Panc1 (cell line): ENCODE measurements at regions not wholly inside any gene's neighbourhood (a gene's known extent, or its start where the extent isn't known, plus 50 kb on each side); places are given as distances from the start of the nearest gene placed in this dataset.

Experiments used
- ATAC-seq: fragments of 200-7000 bp; cut with Tn5 transposase; 2 replicates; pipeline ENCODE4 v1.9.1; 2020; ENCODE audit warnings: mild to moderate bottlenecking, moderate library complexity
- BruUV-seq: library from RNA; stranded (reverse); fragments of 400-500 nt; replicated peaks from 2 replicates; lab custom pipeline; 2021; lab: Mats Ljungman, UMichigan
- CTCF ChIA-PET: fragments of 300-600 bp; sonication (Branson Sonifier 250); formaldehyde crosslinking; loops from one replicate; lab custom pipeline; 2022; ENCODE audit warnings: antibody characterized with exemption; lab: Charles Lee
- POLR2A ChIA-PET: fragments of 300-600 bp; sonication (Branson Sonifier 250); formaldehyde crosslinking; loops from one replicate; lab custom pipeline; 2022; ENCODE audit warnings: antibody characterized with exemption; lab: Charles Lee
- DNase-seq: peaks from one replicate; pipeline ENCODE4 v3.0.0-alpha.2; 2010; ENCODE audit warnings: low read depth, low spot score
- H3K27ac ChIP-seq: 2 replicates; pipeline ENCODE4 v1.5.1; 2011; ENCODE audit warnings: mild to moderate bottlenecking, low read length, inconsistent platforms
- H3K27me3 ChIP-seq: fragments of 200-500 bp; sonication (Bioruptor generic); 2 replicates; pipeline ENCODE4 v1.6.0; 2014; ENCODE audit warnings: low read length, inconsistent platforms; ENCODE audit not compliant: control insufficient read depth, insufficient read depth
- H3K36me3 ChIP-seq: fragments of 200-500 bp; sonication (Bioruptor generic); 2 replicates; pipeline ENCODE4 v1.5.1; 2014; ENCODE audit warnings: inconsistent platforms, mild to moderate bottlenecking, low read length, moderate library complexity; ENCODE audit not compliant: control insufficient read depth, insufficient read depth
- H3K4me1 ChIP-seq: 2 replicates; pipeline ENCODE4 v1.5.1; 2011; ENCODE audit warnings: inconsistent platforms, mild to moderate bottlenecking, low read length, moderate library complexity; ENCODE audit not compliant: control insufficient read depth, insufficient read depth
- H3K4me3 ChIP-seq, 2 experiments: 2 replicates each; pipeline ENCODE4 v1.5.1; 2011 to 2012; ENCODE audit warnings: low read depth in 2 of 2, low read length in 2 of 2, mild to moderate bottlenecking in 2 of 2, inconsistent platforms in 1 of 2, moderate library complexity in 1 of 2
- H3K9me3 ChIP-seq: fragments of 200-500 bp; sonication (Bioruptor generic); 2 replicates; pipeline ENCODE4 v1.5.1; 2014; ENCODE audit warnings: low read depth, mild to moderate bottlenecking, inconsistent platforms, low read length, moderate library complexity; ENCODE audit not compliant: control insufficient read depth, insufficient read depth
- CTCF ChIP-seq: fragments of 450-650 bp; IDR thresholded peaks from 2 replicates; pipeline ENCODE4 v1.5.1; 2017; ENCODE audit warnings: mild to moderate bottlenecking
- POLR2AphosphoS5 ChIP-seq: IDR thresholded peaks from 2 replicates; pipeline ENCODE4 v1.6.1; 2012; ENCODE audit warnings: mild to moderate bottlenecking, low read depth, low read length, moderate library complexity
- REST ChIP-seq, 2 experiments: IDR thresholded peaks; 2 replicates each; pipeline ENCODE4 v1.6.1; 2011 to 2012; ENCODE audit warnings: low read depth in 2 of 2, control low read depth in 1 of 2, low read length in 1 of 2, mild to moderate bottlenecking in 1 of 2, moderate library complexity in 1 of 2; ENCODE audit not compliant: insufficient read depth in 1 of 2
- SIN3A ChIP-seq: IDR thresholded peaks from 2 replicates; pipeline ENCODE4 v1.6.1; 2012; ENCODE audit warnings: low read depth, mild to moderate bottlenecking, low read length, moderate library complexity, borderline replicate concordance; ENCODE audit not compliant: insufficient read depth
- TCF7L2 ChIP-seq: IDR thresholded peaks from 2 replicates; pipeline ENCODE4 v1.6.1; 2011; ENCODE audit warnings: mild to moderate bottlenecking, low read depth, low read length, inconsistent platforms
- in situ Hi-C: cut with HindIII; loops from 2 replicates; pipeline ENCODE4 v1.10.0; 2016; ENCODE audit warnings: low sequenced_read_pairs, low pct_unique_long_range_greater_than_20kb
- intact Hi-C: fragments of 100-400 bp; cut with micrococcal nuclease; formaldehyde crosslinking; loops from one replicate; pipeline ENCODE4 v1.10.0; 2022; ENCODE audit not compliant: unreplicated experiment

- ChIA-PET POLR2A (no interaction called here), CTCF (no interaction called here)
- no peaks in the 10 kb centered on the region for H3K27me3 ChIP-seq
- H3K27ac ChIP-seq = no peak overlapping the region
- no peaks in the 10 kb centered on the region for H3K9me3 ChIP-seq
- no peaks in the 10 kb centered on the region for H3K4me1 ChIP-seq
- DNase-seq (no peak), ATAC-seq (no peak)
- TF ChIP-seq TCF7L2 = no peak
- TF ChIP-seq REST (IDR thresholded peaks at IDR 0.05; ENCODE audit: insufficient read depth in 1 of 2, low read depth in 2 of 2, low read length in 1 of 2) = no peak
- no peak for TF ChIP-seq POLR2AphosphoS5
- no peak for TF ChIP-seq SIN3A
- TF ChIP-seq CTCF = no peak
- no peaks in the 10 kb centered on the region for H3K36me3 ChIP-seq
- no TSS peak for BruUV-seq
- H3K4me3 ChIP-seq = no peak overlapping the region
- in situ Hi-C loops (no loop called here), intact Hi-C loops (no loop called here)
These were observed 67.0 kb upstream of the C1orf21 start for GRCh38 chr1:184319879-184320278.

GRCh38 chr1:184322253-184322652 lies 64.6 kb upstream of the C1orf21 start:
- in situ Hi-C loops (no loop called here), intact Hi-C loops (no loop called here)
- BruUV-seq = no TSS peak
- CTCF ChIA-PET = no interaction called here
- Histone ChIP-seq H3K9me3 (no peaks in the 10 kb centered on the region), H3K27me3 (no peaks in the 10 kb centered on the region), H3K27ac (no peak overlapping the region), H3K4me1 (no peaks in the 10 kb centered on the region), H3K36me3 (no peaks in the 10 kb centered on the region), H3K4me3 (no peak overlapping the region)
- no peak for ATAC-seq
- POLR2A ChIA-PET = no interaction called here
- no peak for DNase-seq
- TF ChIP-seq SIN3A = no peak
- no peak for TF ChIP-seq REST (IDR thresholded peaks at IDR 0.05; ENCODE audit: insufficient read depth in 1 of 2, low read depth in 2 of 2, low read length in 1 of 2)
- TF ChIP-seq CTCF = no peak
- no peak for TF ChIP-seq TCF7L2
- no peak for TF ChIP-seq POLR2AphosphoS5
